HepG2 (cell line): ENCODE measurements at regions not wholly inside any gene's neighbourhood (a gene's known extent, or its start where the extent isn't known, plus 50 kb on each side); places are given as distances from the start of the nearest gene placed in this dataset.

Experiments
- ATAC-seq: fragments of 200-7000 bp; cut with Tn5 transposase; 3 replicates; pipeline ENCODE4 v1.9.1; 2020; ENCODE audit warnings: mild to moderate bottlenecking, moderate library complexity
- BruUV-seq: library from RNA; stranded (reverse); fragments of 400-500 nt; replicated peaks from 2 replicates; lab custom pipeline; 2021; lab: Mats Ljungman, UMichigan
- CTCF ChIA-PET: fragments of 300-600 bp; formaldehyde crosslinking; extraction: SDS; loops from one replicate; lab custom pipeline; 2021; ENCODE audit warnings: low total read pairs, inconsistent platforms, low intra/inter-chr PET ratio; lab: Yijun Ruan, JAX
- POLR2A ChIA-PET: fragments of 350-600 bp; sonication (Branson Sonifier 250); formaldehyde crosslinking; loops from one replicate; lab custom pipeline; 2020; ENCODE audit warnings: antibody characterized with exemption, inconsistent platforms; lab: Yijun Ruan, JAX
- DNase-seq: peaks from one replicate; pipeline ENCODE4 v3.0.0-alpha.2; 2015; ENCODE audit warnings: low spot score
- FAIRE-seq: peaks from 3 replicates; lab custom pipeline; 2011; peaks lifted over from hg19 to GRCh38; lab: Jason Lieb, UNC
- H2AFZ ChIP-seq: one replicate; pipeline ENCODE4 v1.6.1; 2011; ENCODE audit warnings: low read length, inconsistent platforms
- H3K27ac ChIP-seq: fragments of 300-600 bp; 3 replicates; pipeline ENCODE4 v1.8.0; 2011; ENCODE audit warnings: mixed run types, mild to moderate bottlenecking, mixed read lengths, low read length, inconsistent platforms; ENCODE audit not compliant: insufficient read depth; ENCODE audit errors: extremely low read length
- H3K27me3 ChIP-seq, 2 experiments: fragments of 200-600 bp in 1 of 2; 2 replicates in 1 of 2; 3 replicates in 1 of 2; pipeline versions ENCODE4 v1.6.0 to v1.8.0; 2011; ENCODE audit warnings: low read length in 2 of 2, mild to moderate bottlenecking in 2 of 2, moderate library complexity in 2 of 2, inconsistent platforms in 1 of 2; ENCODE audit not compliant: insufficient read depth in 2 of 2, control insufficient read depth in 1 of 2
- H3K36me3 ChIP-seq, 2 experiments: fragments of 200-600 bp in 1 of 2; replicated peaks in 1 of 2; 2 replicates in 1 of 2; 3 replicates in 1 of 2; pipeline versions ENCODE4 v1.5.1 to v1.8.0; 2011; ENCODE audit warnings: low read length in 2 of 2, inconsistent platforms in 1 of 2; ENCODE audit not compliant: insufficient read depth in 2 of 2, control insufficient read depth in 1 of 2
- H3K4me1 ChIP-seq: 2 replicates; pipeline ENCODE4 v1.5.1; 2012; ENCODE audit warnings: low read length, inconsistent platforms; ENCODE audit not compliant: insufficient read depth
- H3K4me2 ChIP-seq: 2 replicates; pipeline ENCODE4 v1.6.0; 2011; ENCODE audit warnings: low read depth, low read length, inconsistent platforms
- H3K4me3 ChIP-seq, 3 experiments: fragments of 200-600 bp in 1 of 3; sonication (generic), shearing (Covaris generic) in 1 of 3; replicated peaks in 1 of 3; 2 replicates each; pipeline ENCODE4 v1.5.1; 2011 to 2016; ENCODE audit warnings: low read length in 3 of 3, inconsistent platforms in 2 of 3, low read depth in 2 of 3, mild to moderate bottlenecking in 2 of 3, control low read depth in 1 of 3, mixed read lengths in 1 of 3; ENCODE audit not compliant: insufficient read depth in 1 of 3
- H3K79me2 ChIP-seq: one replicate; pipeline ENCODE4 v1.6.1; 2011; ENCODE audit warnings: low read length, inconsistent platforms; ENCODE audit not compliant: insufficient read depth
- H3K9ac ChIP-seq: 2 replicates; pipeline ENCODE4 v1.6.0; 2011; ENCODE audit warnings: mild to moderate bottlenecking, low read depth, low read length, inconsistent platforms; ENCODE audit not compliant: insufficient read depth
- H3K9me3 ChIP-seq: 2 replicates; pipeline ENCODE4 v1.5.1; 2012; ENCODE audit warnings: mild to moderate bottlenecking, low read length
- H4K20me1 ChIP-seq: 2 replicates; pipeline ENCODE4 v1.6.0; 2011; ENCODE audit warnings: inconsistent platforms, mild to moderate bottlenecking, low read length, moderate library complexity; ENCODE audit not compliant: insufficient read depth
- CENPT ChIP-seq: sonication (generic); formaldehyde crosslinking; IDR thresholded peaks from 2 replicates; pipeline ENCODE4 v1.8.0; 2022; ENCODE audit warnings: low read depth, mild to moderate bottlenecking, moderate library complexity, missing genetic modification reagents
- HNRNPH1 ChIP-seq: fragments of 200-400 bp; formaldehyde crosslinking; optimal IDR thresholded peaks from 2 replicates; pipeline ENCODE3; 2017; ENCODE audit warnings: mild to moderate bottlenecking, low read depth, low read length
- ZBTB1 ChIP-seq: sonication (generic); formaldehyde crosslinking; IDR thresholded peaks from 2 replicates; pipeline ENCODE4 v1.4.0; 2020; ENCODE audit warnings: missing genetic modification reagents, borderline replicate concordance
- ZFP62 ChIP-seq: sonication (generic); formaldehyde crosslinking; IDR thresholded peaks from 2 replicates; pipeline ENCODE4 v1.4.0; 2020; ENCODE audit warnings: missing genetic modification reagents
- ZNF225 ChIP-seq: sonication (generic); formaldehyde crosslinking; IDR thresholded peaks from 2 replicates; pipeline ENCODE4 v1.4.0; 2020; ENCODE audit warnings: mild to moderate bottlenecking, missing genetic modification reagents
- ZNF280B ChIP-seq: sonication (generic); formaldehyde crosslinking; IDR thresholded peaks from 2 replicates; pipeline ENCODE4 v1.5.0; 2020; ENCODE audit warnings: missing genetic modification reagents, mild to moderate bottlenecking, borderline replicate concordance
- ZNF607 ChIP-seq: sonication (generic); formaldehyde crosslinking; IDR thresholded peaks from 2 replicates; pipeline ENCODE4 v1.5.1; 2020; ENCODE audit warnings: missing genetic modification reagents, mild to moderate bottlenecking, borderline replicate concordance
- ZNF644 ChIP-seq: IDR thresholded peaks from 2 replicates; pipeline ENCODE4 v1.6.1; 2016; ENCODE audit warnings: low read depth
- ZNF670 ChIP-seq: sonication (generic); formaldehyde crosslinking; IDR thresholded peaks from 2 replicates; pipeline ENCODE4 v1.8.0; 2022; ENCODE audit warnings: mild to moderate bottlenecking, missing genetic modification reagents, borderline replicate concordance
- ZZZ3 ChIP-seq: sonication (generic); formaldehyde crosslinking; IDR thresholded peaks from 2 replicates; pipeline ENCODE4 v1.4.0; 2020; ENCODE audit warnings: missing genetic modification reagents, mild to moderate bottlenecking, borderline replicate concordance
- WGBS: methylation state at CpG from one replicate; pipeline ENCODE4 v1.1.6; 2017; ENCODE audit warnings: low lambda C conversion rate; 5-methylcytosine and 5-hydroxymethylcytosine counted together
- in situ Hi-C: cut with HindIII; loops from 2 replicates; pipeline ENCODE4 v1.10.0; 2017; ENCODE audit warnings: low pct_unique_long_range_greater_than_20kb; ENCODE audit not compliant: extremely low pct_ligation_motif_present
- intact Hi-C: fragments of 100-400 bp; cut with micrococcal nuclease; formaldehyde crosslinking; loops from one replicate; pipeline ENCODE4 v1.10.0; 2022; ENCODE audit not compliant: unreplicated experiment
- TF ChIP-seq, protein P1 (sequence below): sonication (generic); formaldehyde crosslinking; IDR thresholded peaks from 2 replicates; pipeline ENCODE4 v1.8.1; 2022; ENCODE audit warnings: low read depth, mild to moderate bottlenecking, missing genetic modification reagents

DNA sequence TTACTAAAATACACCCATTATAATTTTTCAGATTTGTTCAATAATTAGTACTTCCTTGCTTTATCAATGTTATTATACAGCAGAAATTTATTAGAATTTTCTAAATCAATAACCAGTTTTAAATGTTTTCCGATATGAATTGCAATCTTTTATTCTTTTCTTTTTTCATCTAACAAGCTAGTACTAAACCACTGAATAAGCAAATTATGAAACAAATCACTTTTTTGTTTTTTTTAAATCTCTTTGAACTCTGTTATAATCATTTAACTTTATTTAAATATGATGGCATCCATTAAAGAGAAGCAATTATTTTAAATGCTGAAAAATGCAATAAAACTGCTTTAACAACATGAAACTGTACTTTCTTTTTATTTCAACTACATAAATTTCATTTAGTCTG lies 59.7 kb downstream of the HYCC1 start:
- in situ Hi-C loops (no loop called here), intact Hi-C loops (no loop called here)
- DNase-seq (no peak), FAIRE-seq (no peak), ATAC-seq (no peak)
- Histone ChIP-seq H3K36me3 (peaks cover 0 to 8% of the 10 kb centered on the region in 2 experiments; a peak in 1 of 5 replicates), H4K20me1 (no peaks in the 10 kb centered on the region), H2AFZ (no peak overlapping the region), H3K27ac (no peak overlapping the region), H3K27me3 (no peaks in the 10 kb centered on the region), H3K4me3 (no peak overlapping the region)
- 99% methylated on average over 1 of the region's 1 CpG for WGBS
- TF ChIP-seq HNRNPH1 (no peak), ZNF607 (CRISPR knock-in tag) (no peak), ZBTB1 (CRISPR knock-in tag) (no peak), ZNF670 (CRISPR knock-in tag) (no peak), ZNF280B (CRISPR knock-in tag) (no peak), ZNF225 (no peak), ZZZ3 (no peak), CENPT (CRISPR knock-in tag) (no peak), ZNF644 (CRISPR knock-in tag) (no peak), ZFP62 (CRISPR knock-in tag) (no peak)
- TF ChIP-seq, protein P1, sequence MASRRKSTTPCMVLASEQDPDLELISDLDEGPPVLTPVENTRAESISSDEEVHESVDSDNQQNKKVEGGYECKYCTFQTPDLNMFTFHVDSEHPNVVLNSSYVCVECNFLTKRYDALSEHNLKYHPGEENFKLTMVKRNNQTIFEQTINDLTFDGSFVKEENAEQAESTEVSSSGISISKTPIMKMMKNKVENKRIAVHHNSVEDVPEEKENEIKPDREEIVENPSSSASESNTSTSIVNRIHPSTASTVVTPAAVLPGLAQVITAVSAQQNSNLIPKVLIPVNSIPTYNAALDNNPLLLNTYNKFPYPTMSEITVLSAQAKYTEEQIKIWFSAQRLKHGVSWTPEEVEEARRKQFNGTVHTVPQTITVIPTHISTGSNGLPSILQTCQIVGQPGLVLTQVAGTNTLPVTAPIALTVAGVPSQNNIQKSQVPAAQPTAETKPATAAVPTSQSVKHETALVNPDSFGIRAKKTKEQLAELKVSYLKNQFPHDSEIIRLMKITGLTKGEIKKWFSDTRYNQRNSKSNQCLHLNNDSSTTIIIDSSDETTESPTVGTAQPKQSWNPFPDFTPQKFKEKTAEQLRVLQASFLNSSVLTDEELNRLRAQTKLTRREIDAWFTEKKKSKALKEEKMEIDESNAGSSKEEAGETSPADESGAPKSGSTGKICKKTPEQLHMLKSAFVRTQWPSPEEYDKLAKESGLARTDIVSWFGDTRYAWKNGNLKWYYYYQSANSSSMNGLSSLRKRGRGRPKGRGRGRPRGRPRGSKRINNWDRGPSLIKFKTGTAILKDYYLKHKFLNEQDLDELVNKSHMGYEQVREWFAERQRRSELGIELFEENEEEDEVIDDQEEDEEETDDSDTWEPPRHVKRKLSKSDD (CRISPR knock-in tag) = no peak
- TF ChIP-seq, all 625 proteins: peak for 0
- Histone ChIP-seq H3K9ac (no peak overlapping the region), H3K4me1 (no peaks in the 10 kb centered on the region), H3K4me2 (no peak overlapping the region), H3K9me3 (no peaks in the 10 kb centered on the region), H3K79me2 (no peaks in the 10 kb centered on the region)
- BruUV-seq = no TSS peak
- POLR2A ChIA-PET = no interaction called here
- CTCF ChIA-PET = no interaction called here
